ENCODE measurements at regions not wholly inside any gene's neighbourhood (a gene's known extent, or its start where the extent isn't known, plus 50 kb on each side); places are given as distances from the start of the nearest gene placed in this dataset.

GRCh38 chr2:217415316-217415715, 555.5 kb upstream of the TNP1 start:
- 37% methylated on average over 1 of the region's 1 CpG for WGBS (ENCODE audit: low lambda C conversion rate)
- Histone ChIP-seq H3K79me2 (ENCODE audit: insufficient read depth, low read length) (no peaks in the 10 kb centered on the region), H3K4me2 (ENCODE audit: low read depth, low read length) (no peak overlapping the region), H3K27ac (ENCODE audit: extremely low read length, insufficient read depth, low read length) (no peak overlapping the region), H2AFZ (ENCODE audit: low read length) (no peak overlapping the region), H3K4me3 (replicated peaks in 1 of 3; ENCODE audit: insufficient read depth in 1 of 3, low read depth in 2 of 3, low read length in 3 of 3) (no peak overlapping the region), H3K27me3 (ENCODE audit: control insufficient read depth in 1 of 2, insufficient read depth in 2 of 2, low read length in 2 of 2) (no peaks in the 10 kb centered on the region; a peak in 1 of 5 replicates), H3K4me1 (ENCODE audit: insufficient read depth, low read length) (no peaks in the 10 kb centered on the region), H3K36me3 (replicated peaks in 1 of 2; ENCODE audit: control insufficient read depth in 1 of 2, insufficient read depth in 2 of 2, low read length in 2 of 2) (no peaks in the 10 kb centered on the region), H3K9ac (ENCODE audit: insufficient read depth, low read depth, low read length) (no peak overlapping the region), H3K9me3 (ENCODE audit: low read length) (no peaks in the 10 kb centered on the region), H4K20me1 (ENCODE audit: insufficient read depth, low read length) (no peaks in the 10 kb centered on the region)
- DNase-seq (ENCODE audit: low spot score) (no peak), FAIRE-seq (no peak), ATAC-seq (no peak)
- POLR2A ChIA-PET = no interaction called here
- TF ChIP-seq ZNF292 (CRISPR knock-in tag; IDR thresholded peaks at IDR 0.05; ENCODE audit: borderline replicate concordance, low read depth) (no peak), GRHL1 (CRISPR knock-in tag; conservative IDR thresholded peaks at IDR 0.05) (no peak), ZFP82 (CRISPR knock-in tag; IDR thresholded peaks at IDR 0.05; ENCODE audit: borderline replicate concordance) (no peak), REST (IDR thresholded peaks at IDR 0.05; ENCODE audit: borderline replicate concordance in 1 of 2, low read depth in 1 of 2, low read length in 2 of 2) (no peak), ZFP36L1 (CRISPR knock-in tag; IDR thresholded peaks at IDR 0.05) (no peak), ZNF572 (CRISPR knock-in tag; IDR thresholded peaks at IDR 0.05) (no peak), NFKB2 (CRISPR knock-in tag; IDR thresholded peaks at IDR 0.05; ENCODE audit: borderline replicate concordance) (no peak)
- intact Hi-C loops (cut with micrococcal nuclease; ENCODE audit: unreplicated experiment) = no loop called here
- CTCF ChIA-PET (ENCODE audit: low intra/inter-chr PET ratio, low total read pairs) = no interaction called here
- no TSS peak for BruUV-seq (replicated peaks)
- in situ Hi-C loops (cut with HindIII; ENCODE audit: extremely low pct_ligation_motif_present, low pct_unique_long_range_greater_than_20kb) = no loop called here
